H9 (cell line): ENCODE measurements at regions not wholly inside any gene's neighbourhood (a gene's known extent, or its start where the extent isn't known, plus 50 kb on each side); places are given as distances from the start of the nearest gene placed in this dataset.

Experiments used
- DNase-seq: peaks from one replicate; pipeline ENCODE4 v3.0.0-alpha.2; 2017
- H2AFZ ChIP-seq: one replicate; pipeline ENCODE4 v1.6.1; 2013; ENCODE audit warnings: mild to moderate bottlenecking, low read length, control low read depth, moderate library complexity
- H2AK5ac ChIP-seq: 2 replicates; pipeline ENCODE4 v1.6.1; 2013; ENCODE audit warnings: low read length, control low read depth, mixed read lengths; ENCODE audit not compliant: insufficient read length
- H2BK120ac ChIP-seq: one replicate; pipeline ENCODE4 v1.6.1; 2013; ENCODE audit warnings: low read depth, mild to moderate bottlenecking, low read length, control low read depth, inconsistent platforms; ENCODE audit not compliant: poor library complexity, severe bottlenecking
- H2BK12ac ChIP-seq: 2 replicates; pipeline ENCODE4 v1.6.1; 2013; ENCODE audit warnings: low read length, control low read depth, mixed read lengths, low read depth; ENCODE audit not compliant: insufficient read length
- H2BK15ac ChIP-seq: 2 replicates; pipeline ENCODE4 v1.6.1; 2013; ENCODE audit warnings: low read depth, low read length, control low read depth
- H2BK20ac ChIP-seq: one replicate; pipeline ENCODE4 v1.6.1; 2013; ENCODE audit warnings: low read depth, mild to moderate bottlenecking, low read length, control low read depth, inconsistent platforms; ENCODE audit not compliant: poor library complexity, severe bottlenecking
- H2BK5ac ChIP-seq: 2 replicates; pipeline ENCODE4 v1.6.1; 2013; ENCODE audit warnings: low read length, control low read depth, mixed read lengths; ENCODE audit not compliant: insufficient read length
- H3K14ac ChIP-seq: 2 replicates; pipeline ENCODE4 v1.6.1; 2013; ENCODE audit warnings: low read length, control low read depth; ENCODE audit not compliant: insufficient read depth
- H3K18ac ChIP-seq: 2 replicates; pipeline ENCODE4 v1.6.1; 2013; ENCODE audit warnings: low read depth, mild to moderate bottlenecking, mixed read lengths, low read length, control low read depth; ENCODE audit not compliant: insufficient read length
- H3K23ac ChIP-seq: 2 replicates; pipeline ENCODE4 v1.6.1; 2013; ENCODE audit warnings: low read length, control low read depth, mixed read lengths, low read depth; ENCODE audit not compliant: insufficient read length
- H3K23me2 ChIP-seq: 2 replicates; pipeline ENCODE4 v1.6.1; 2013; ENCODE audit warnings: low read depth, mild to moderate bottlenecking, mixed read lengths, low read length, control low read depth; ENCODE audit not compliant: insufficient read length, poor library complexity, severe bottlenecking
- H3K27ac ChIP-seq: 2 replicates; pipeline ENCODE4 v1.5.1; 2013; ENCODE audit warnings: low read length, control low read depth, mixed read lengths, low read depth; ENCODE audit not compliant: insufficient read length
- H3K27me3 ChIP-seq: 2 replicates; pipeline ENCODE4 v1.6.1; 2013; ENCODE audit warnings: low read length, control low read depth, inconsistent platforms; ENCODE audit not compliant: insufficient read depth
- H3K4ac ChIP-seq: 2 replicates; pipeline ENCODE4 v1.6.1; 2013; ENCODE audit warnings: low read depth, mild to moderate bottlenecking, control low read depth, inconsistent platforms, low read length, moderate library complexity
- H3K4me1 ChIP-seq: 2 replicates; pipeline ENCODE4 v1.6.1; 2013; ENCODE audit warnings: low read length, control low read depth, inconsistent platforms; ENCODE audit not compliant: insufficient read depth
- H3K4me2 ChIP-seq: 2 replicates; pipeline ENCODE4 v1.6.1; 2013; ENCODE audit warnings: low read length, control low read depth, mixed read lengths; ENCODE audit not compliant: insufficient read length, insufficient read depth
- H3K56ac ChIP-seq: 2 replicates; pipeline ENCODE4 v1.6.1; 2013; ENCODE audit warnings: low read depth, mild to moderate bottlenecking, mixed read lengths, low read length, control low read depth; ENCODE audit not compliant: insufficient read length
- H3K79me1 ChIP-seq: 2 replicates; pipeline ENCODE4 v1.6.1; 2013; ENCODE audit warnings: low read depth, mild to moderate bottlenecking, moderate library complexity, low read length, control low read depth, inconsistent platforms; ENCODE audit not compliant: insufficient read depth, poor library complexity, severe bottlenecking
- H3K79me2 ChIP-seq: 2 replicates; pipeline ENCODE4 v1.6.1; 2013; ENCODE audit warnings: low read length, control low read depth, inconsistent platforms; ENCODE audit not compliant: insufficient read depth
- H3K9ac ChIP-seq: 2 replicates; pipeline ENCODE4 v1.6.1; 2013; ENCODE audit warnings: low read length, control low read depth, mixed read lengths; ENCODE audit not compliant: insufficient read length; ENCODE audit errors: extremely low read depth
- H3K9me3 ChIP-seq: one replicate; pipeline ENCODE4 v1.6.1; 2013; ENCODE audit warnings: low read depth, low read length, inconsistent platforms; ENCODE audit not compliant: control insufficient read depth
- H3T11ph ChIP-seq: one replicate; pipeline ENCODE4 v1.6.1; 2013; ENCODE audit warnings: mild to moderate bottlenecking, low read length, control low read depth, inconsistent platforms
- H4K20me1 ChIP-seq: one replicate; pipeline ENCODE4 v1.6.1; 2013; ENCODE audit not compliant: control insufficient read depth, insufficient read length, insufficient read depth
- H4K5ac ChIP-seq: 2 replicates; pipeline ENCODE4 v1.6.1; 2013; ENCODE audit warnings: low read depth, mild to moderate bottlenecking, mixed read lengths, low read length, control low read depth; ENCODE audit not compliant: insufficient read length
- H4K8ac ChIP-seq: replicated peaks from 2 replicates; pipeline ENCODE4 v1.6.1; 2013; ENCODE audit warnings: low read length, control low read depth, mixed read lengths, low read depth; ENCODE audit not compliant: insufficient read length
- H4K91ac ChIP-seq: 2 replicates; pipeline ENCODE4 v1.6.1; 2013; ENCODE audit warnings: low read depth, mild to moderate bottlenecking, moderate library complexity, mixed read lengths, low read length, control low read depth; ENCODE audit not compliant: insufficient read length
- H3K27ac Mint-ChIP-seq, 3 experiments: 2 replicates in 2 of 3; 3 replicates in 1 of 3; pipeline ENCODE4 v1.8.0; 2020 to 2021; ENCODE audit warnings: mixed read lengths in 3 of 3, mild to moderate bottlenecking in 1 of 3, moderate library complexity in 1 of 3
- H3K27me3 Mint-ChIP-seq: 2 replicates; pipeline ENCODE4 v1.8.0; 2021; ENCODE audit warnings: low read depth, mild to moderate bottlenecking, moderate library complexity, mixed read lengths
- H3K36me3 Mint-ChIP-seq, 3 experiments: 2 replicates in 2 of 3; 3 replicates in 1 of 3; pipeline ENCODE4 v1.8.0; 2020 to 2021; ENCODE audit warnings: low read depth in 3 of 3, mixed read lengths in 3 of 3; ENCODE audit not compliant: insufficient read depth in 1 of 3
- H3K4me1 Mint-ChIP-seq, 2 experiments: 2 replicates each; pipeline ENCODE4 v1.8.0; 2020; ENCODE audit warnings: mixed read lengths in 2 of 2
- H3K4me3 Mint-ChIP-seq, 2 experiments: 2 replicates in 1 of 2; 3 replicates in 1 of 2; pipeline ENCODE4 v1.8.0; 2020 to 2021; ENCODE audit warnings: mild to moderate bottlenecking in 2 of 2, mixed read lengths in 2 of 2, moderate library complexity in 1 of 2
- H3K9me3 Mint-ChIP-seq, 2 experiments: 2 replicates in 1 of 2; 3 replicates in 1 of 2; pipeline ENCODE4 v1.8.0; 2020; ENCODE audit warnings: mild to moderate bottlenecking in 2 of 2, mixed read lengths in 2 of 2, moderate library complexity in 1 of 2
- CTCF ChIP-seq: fragments of 200-600 bp; sonication (generic); conservative IDR thresholded peaks from 3 replicates; pipeline ENCODE4 v1.8.0; 2021; ENCODE audit warnings: antibody characterized with exemption, mild to moderate bottlenecking
- WGBS: extraction: QIAGEN DNeasy Blood & Tissue Kit; methylation state at CpG from one replicate; pipeline ENCODE4 v1.1.7; 2013; ENCODE audit warnings: missing lambda C conversion rate, low lambda C conversion rate, mixed read lengths; ENCODE audit not compliant: insufficient read length; ENCODE audit errors: extremely low coverage; 5-methylcytosine and 5-hydroxymethylcytosine counted together

GRCh38 chr13:72316716-72317115 is 410.7 kb downstream of the MZT1 start:
- Mint-ChIP-seq H3K4me1 (peaks cover 13% of the 10 kb centered on the region in 2 experiments), H3K27me3 (no peaks in the 10 kb centered on the region), H3K9me3 (peaks cover 0 to 3% of the 10 kb centered on the region in 2 experiments; a peak in 2 of 5 replicates), H3K4me3 (no peak overlapping the region), H3K36me3 (no peaks in the 10 kb centered on the region), H3K27ac (no peak overlapping the region)
- no peak overlapping the region for H4K8ac ChIP-seq
- H2BK5ac ChIP-seq, result no peak overlapping the region
- no peak overlapping the region for H3T11ph ChIP-seq
- no peaks in the 10 kb centered on the region for H3K79me2 ChIP-seq
- H3K9me3 ChIP-seq, result no peaks in the 10 kb centered on the region
- H3K27me3 ChIP-seq, result no peaks in the 10 kb centered on the region
- no peak for TF ChIP-seq CTCF
- no peak overlapping the region for H4K91ac ChIP-seq
- H2BK15ac ChIP-seq, result no peak overlapping the region
- H3K23me2 ChIP-seq, result no peaks in the 10 kb centered on the region
- no peak overlapping the region for H3K56ac ChIP-seq
- H2BK120ac ChIP-seq, result no peak overlapping the region
- no peaks in the 10 kb centered on the region for H3K4me1 ChIP-seq
- H3K27ac ChIP-seq, result no peak overlapping the region
- no peak overlapping the region for H2AK5ac ChIP-seq
- no peak overlapping the region for H2BK12ac ChIP-seq
- no peak overlapping the region for H3K23ac ChIP-seq
- no peak overlapping the region for H2BK20ac ChIP-seq
- H3K14ac ChIP-seq, result no peak overlapping the region
- no peak overlapping the region for H3K9ac ChIP-seq
- H3K4ac ChIP-seq, result no peak overlapping the region
- H4K5ac ChIP-seq, result no peak overlapping the region
- H3K4me2 ChIP-seq, result no peak overlapping the region
- no peaks in the 10 kb centered on the region for H4K20me1 ChIP-seq
- H3K79me1 ChIP-seq, result no peaks in the 10 kb centered on the region
- no peak overlapping the region for H2AFZ ChIP-seq
- H3K18ac ChIP-seq, result no peak overlapping the region
- WGBS, result no CpG with 5 or more reads among the region's 5 CpGs
- DNase-seq, result no peak
